Vagina (tissue), 2 donors: ENCODE measurements at regions not wholly inside any gene's neighbourhood (a gene's known extent, or its start where the extent isn't known, plus 50 kb on each side); places are given as distances from the start of the nearest gene placed in this dataset.

Source experiments
- DNase-seq, 2 donors: peaks; one replicate each; pipeline ENCODE4 v3.0.0-alpha.2; 2017; ENCODE audit errors: extremely low spot score in 2 of 2
- H3K27ac ChIP-seq: fragments of 200-600 bp; sonication (generic); one replicate; pipeline ENCODE4 v1.5.1; 2019
- H3K27me3 ChIP-seq: fragments of 200-600 bp; sonication (generic); one replicate; pipeline ENCODE4 v1.5.1; 2019
- H3K36me3 ChIP-seq, 2 donors: fragments of 200-600 bp; sonication (generic); one replicate each; pipeline ENCODE4 v1.5.1; 2017 to 2019
- H3K4me1 ChIP-seq: fragments of 200-600 bp; sonication (generic); one replicate; pipeline ENCODE4 v1.5.1; 2019
- H3K4me3 ChIP-seq, 2 donors: fragments of 200-600 bp; sonication (generic); 1 replicate in 1 of 2; 2 replicates in 1 of 2; pipeline ENCODE4 v1.5.1; 2016 to 2019
- H3K9me3 ChIP-seq: fragments of 200-600 bp; sonication (generic); one replicate; pipeline ENCODE4 v1.5.1; 2019
- POLR2A ChIP-seq, 2 donors: fragments of 450-650 bp; IDR thresholded peaks; one replicate each; pipeline ENCODE4 v1.6.1; 2017; ENCODE audit warnings: antibody characterized with exemption in 2 of 2, mild to moderate bottlenecking in 2 of 2, moderate library complexity in 2 of 2
- POLR2AphosphoS5 ChIP-seq, 2 donors: sonication (generic); formaldehyde crosslinking; IDR thresholded peaks; one replicate each; pipeline ENCODE4 v1.9.0; 2017; ENCODE audit warnings: antibody characterized with exemption in 2 of 2, mild to moderate bottlenecking in 2 of 2, low read depth in 1 of 2; ENCODE audit not compliant: insufficient read depth in 1 of 2
- intact Hi-C: fragments of 100-400 bp; cut with DNase I; formaldehyde crosslinking; loops from one replicate; pipeline ENCODE4 v1.15.1; 2023
- TF ChIP-seq, protein P1 (sequence below), 3 experiments: fragments of 450-650 bp in 2 of 3; fragments of 200-600 bp in 1 of 3; sonication (generic) in 1 of 3; IDR thresholded peaks; one replicate each; pipeline ENCODE4 v1.5.1; 2017 to 2019; ENCODE audit warnings: antibody characterized with exemption in 3 of 3, mild to moderate bottlenecking in 2 of 3, moderate library complexity in 2 of 3

DNA sequence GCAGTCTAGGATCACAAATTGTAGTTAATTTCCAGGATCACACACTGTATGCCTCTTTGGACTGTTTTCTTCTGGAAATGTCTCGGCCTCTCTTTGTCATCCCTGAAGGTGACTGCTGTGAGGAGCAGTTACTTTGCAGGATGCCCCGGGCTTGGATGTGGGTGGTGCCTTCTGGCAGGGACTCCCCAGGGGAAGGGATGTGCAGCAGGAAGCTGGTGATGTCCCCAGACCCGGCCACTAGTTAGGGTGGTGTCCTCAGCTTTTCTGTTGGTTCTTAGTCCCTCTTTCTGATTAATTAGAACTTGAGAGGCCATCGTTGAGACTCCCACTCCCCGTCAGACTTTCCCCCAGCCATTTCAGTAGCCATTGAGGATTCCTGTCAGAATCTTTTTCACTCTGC is 286.6 kb upstream of the HDAC4 start:
- TF ChIP-seq POLR2AphosphoS5 (IDR thresholded peaks at IDR 0.05; ENCODE audit: insufficient read depth in 1 of 2, low read depth in 1 of 2) (no peak), POLR2A (IDR thresholded peaks at IDR 0.05) (no peak)
- TF ChIP-seq, protein P1, sequence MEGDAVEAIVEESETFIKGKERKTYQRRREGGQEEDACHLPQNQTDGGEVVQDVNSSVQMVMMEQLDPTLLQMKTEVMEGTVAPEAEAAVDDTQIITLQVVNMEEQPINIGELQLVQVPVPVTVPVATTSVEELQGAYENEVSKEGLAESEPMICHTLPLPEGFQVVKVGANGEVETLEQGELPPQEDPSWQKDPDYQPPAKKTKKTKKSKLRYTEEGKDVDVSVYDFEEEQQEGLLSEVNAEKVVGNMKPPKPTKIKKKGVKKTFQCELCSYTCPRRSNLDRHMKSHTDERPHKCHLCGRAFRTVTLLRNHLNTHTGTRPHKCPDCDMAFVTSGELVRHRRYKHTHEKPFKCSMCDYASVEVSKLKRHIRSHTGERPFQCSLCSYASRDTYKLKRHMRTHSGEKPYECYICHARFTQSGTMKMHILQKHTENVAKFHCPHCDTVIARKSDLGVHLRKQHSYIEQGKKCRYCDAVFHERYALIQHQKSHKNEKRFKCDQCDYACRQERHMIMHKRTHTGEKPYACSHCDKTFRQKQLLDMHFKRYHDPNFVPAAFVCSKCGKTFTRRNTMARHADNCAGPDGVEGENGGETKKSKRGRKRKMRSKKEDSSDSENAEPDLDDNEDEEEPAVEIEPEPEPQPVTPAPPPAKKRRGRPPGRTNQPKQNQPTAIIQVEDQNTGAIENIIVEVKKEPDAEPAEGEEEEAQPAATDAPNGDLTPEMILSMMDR (IDR thresholded peaks at IDR 0.05) = no peak
- H3K4me3 ChIP-seq = no peak overlapping the region
- no peaks in the 10 kb centered on the region for H3K4me1 ChIP-seq
- DNase-seq = peak; percentile 58 to 64
- no peak overlapping the region for H3K27ac ChIP-seq
- intact Hi-C loops = no loop called here
- H3K36me3 ChIP-seq = no peaks in the 10 kb centered on the region
- H3K9me3 ChIP-seq = no peaks in the 10 kb centered on the region
- H3K27me3 ChIP-seq = no peaks in the 10 kb centered on the region

DNA sequence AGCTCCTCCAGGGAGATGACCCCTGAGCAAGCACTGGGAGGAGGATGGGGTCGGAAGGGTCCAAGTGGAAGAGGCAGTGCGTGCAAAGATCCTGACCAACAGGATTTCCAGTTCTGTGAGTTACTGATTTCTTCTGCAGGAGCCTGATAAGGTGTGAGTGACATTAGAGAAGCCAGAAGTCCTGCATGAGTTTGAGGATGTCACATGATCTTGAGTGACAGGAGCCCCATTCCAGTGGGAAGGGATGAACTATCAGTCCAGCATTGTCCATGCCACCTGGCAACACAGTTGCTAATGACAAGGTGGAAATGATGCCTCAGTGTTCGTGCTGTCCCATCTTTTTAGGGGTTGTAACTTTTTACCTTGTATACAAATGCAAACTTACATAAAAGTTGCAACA is 285.1 kb upstream of the HDAC4 start:
- DNase-seq = peak in 1 of 2 donors; percentile 37
- Histone ChIP-seq H3K27me3 (no peaks in the 10 kb centered on the region), H3K4me3 (no peak overlapping the region), H3K27ac (no peak overlapping the region), H3K4me1 (no peaks in the 10 kb centered on the region), H3K36me3 (no peaks in the 10 kb centered on the region), H3K9me3 (no peaks in the 10 kb centered on the region)
- intact Hi-C loops = no loop called here
- TF ChIP-seq POLR2AphosphoS5 (IDR thresholded peaks at IDR 0.05; ENCODE audit: insufficient read depth in 1 of 2, low read depth in 1 of 2) = no peak

DNA sequence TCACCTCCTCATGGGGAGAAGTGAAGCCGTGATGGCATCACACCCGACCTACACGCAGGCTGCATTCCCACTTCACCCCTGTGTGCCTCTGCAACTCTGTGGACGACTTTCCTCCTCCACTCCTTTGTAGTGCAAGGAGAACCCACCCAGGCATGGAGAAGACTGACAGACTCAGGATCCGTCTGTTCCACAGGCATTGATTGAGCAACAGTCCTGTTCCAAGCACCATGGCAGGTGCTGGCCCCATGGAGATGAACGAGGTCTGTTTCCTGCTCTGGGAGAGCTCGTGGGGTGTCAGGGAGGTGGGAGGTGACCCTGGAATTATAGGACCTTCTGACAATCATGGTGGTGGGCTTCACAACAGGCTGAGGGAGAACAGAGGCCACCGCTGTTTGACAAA is 284.7 kb upstream of the HDAC4 start:
- intact Hi-C loops = no loop called here
- TF ChIP-seq POLR2AphosphoS5 (IDR thresholded peaks at IDR 0.05; ENCODE audit: insufficient read depth in 1 of 2, low read depth in 1 of 2) (no peak), POLR2A (IDR thresholded peaks at IDR 0.05) (no peak)
- TF ChIP-seq, protein P1 (IDR thresholded peaks at IDR 0.05) = no peak

DNA sequence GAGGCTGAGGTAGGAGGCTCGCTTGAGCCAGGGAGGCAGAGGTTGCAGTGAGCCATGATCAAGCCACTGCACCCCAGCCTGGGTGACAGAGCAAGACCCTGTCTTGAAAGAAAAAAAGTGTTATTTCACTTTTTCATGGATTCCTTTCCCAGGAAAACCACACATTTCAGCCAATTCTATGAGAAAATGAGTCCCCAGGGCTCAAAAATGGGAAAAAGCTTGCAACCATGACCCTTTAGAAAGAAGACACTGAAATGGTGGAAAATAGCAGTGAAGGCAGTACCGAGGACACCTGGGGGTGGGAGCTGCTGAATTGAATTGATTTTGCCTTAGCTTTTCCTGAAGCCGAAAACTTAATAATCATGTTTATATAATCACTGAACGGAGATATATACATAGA is 284.2 kb upstream of the HDAC4 start:
- Histone ChIP-seq H3K27ac (no peak overlapping the region), H3K4me1 (no peaks in the 10 kb centered on the region), H3K36me3 (no peaks in the 10 kb centered on the region), H3K27me3 (no peaks in the 10 kb centered on the region), H3K9me3 (no peaks in the 10 kb centered on the region), H3K4me3 (no peak overlapping the region)
- no peak for DNase-seq
- intact Hi-C loops = no loop called here
- TF ChIP-seq, protein P1 (IDR thresholded peaks at IDR 0.05) = no peak

More for the DNA sequence above, 284.7 kb upstream of the HDAC4 start:
- DNase-seq = peak; percentile 47 to 95
- Histone ChIP-seq H3K36me3 (no peaks in the 10 kb centered on the region), H3K27ac (no peak overlapping the region), H3K4me3 (no peak overlapping the region), H3K4me1 (no peaks in the 10 kb centered on the region), H3K9me3 (no peaks in the 10 kb centered on the region), H3K27me3 (no peaks in the 10 kb centered on the region)

DNA sequence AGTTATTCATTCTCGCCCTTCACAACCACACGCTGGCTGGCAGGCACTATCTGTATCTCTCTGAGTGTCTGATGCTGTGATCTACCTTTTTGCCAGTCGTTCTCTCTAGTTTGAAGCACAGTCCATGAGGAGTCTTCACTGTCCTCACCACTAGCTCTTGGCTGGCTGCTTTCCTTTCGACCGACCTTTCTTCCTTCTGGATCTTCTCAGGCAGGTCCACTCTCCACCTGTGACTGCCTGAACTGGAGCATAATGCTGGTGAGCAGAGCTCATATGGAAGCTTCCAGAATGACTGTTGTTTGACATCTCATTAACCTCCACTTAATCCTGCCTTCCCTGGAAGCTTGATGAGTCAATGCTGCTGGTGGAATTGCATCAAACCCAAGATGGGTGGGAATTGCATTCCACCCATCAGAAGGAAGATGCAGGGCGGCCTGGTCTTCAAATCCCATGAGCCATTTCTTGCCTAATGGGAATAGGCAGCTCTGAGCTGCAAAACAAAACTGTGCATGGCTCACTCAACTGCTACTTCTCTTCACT is 283.5 kb upstream of the HDAC4 start:
- TF ChIP-seq, protein P1 (IDR thresholded peaks at IDR 0.05) = no peak
- TF ChIP-seq POLR2AphosphoS5 (IDR thresholded peaks at IDR 0.05; ENCODE audit: insufficient read depth in 1 of 2, low read depth in 1 of 2) = no peak
- TF ChIP-seq POLR2A (IDR thresholded peaks at IDR 0.05) = no peak
- H3K4me3 ChIP-seq = no peak overlapping the region
- no peaks in the 10 kb centered on the region for H3K4me1 ChIP-seq
- H3K9me3 ChIP-seq = no peaks in the 10 kb centered on the region
- no peaks in the 10 kb centered on the region for H3K27me3 ChIP-seq
- intact Hi-C loops = no loop called here
- peak in 1 of 2 donors; percentile 64 for DNase-seq
- no peaks in the 10 kb centered on the region for H3K36me3 ChIP-seq
- no peak overlapping the region for H3K27ac ChIP-seq
